ENCODE measurements at regions not wholly inside any gene's neighbourhood (a gene's known extent, or its start where the extent isn't known, plus 50 kb on each side); places are given as distances from the start of the nearest gene placed in this dataset.

- DNase-seq = no peak
- BruUV-seq (replicated peaks) = no TSS peak
- POLR2A ChIA-PET (ENCODE audit: unreplicated experiment) = no interaction called here
- CTCF ChIA-PET = no interaction called here
- no peaks in the 10 kb centered on the region for H4K20me1 ChIP-seq (ENCODE audit: insufficient read depth)
- H3K36me3 ChIP-seq (ENCODE audit: low read depth) = no peaks in the 10 kb centered on the region
- H3K27me3 ChIP-seq (ENCODE audit: insufficient read depth, low read depth) = peaks cover 45% of the 10 kb centered on the region
- H3K4me1 ChIP-seq (replicated peaks; ENCODE audit: insufficient read depth) = no peaks in the 10 kb centered on the region
- H3K4me3 ChIP-seq = no peak overlapping the region
- TF ChIP-seq EZH2 (IDR thresholded peaks at IDR 0.05; ENCODE audit: low read depth) = no peak
- TF ChIP-seq CTCF (conservative IDR thresholded peaks at IDR 0.05) = no peak
- no peaks in the 10 kb centered on the region for H3K9me2 ChIP-seq (ENCODE audit: insufficient read depth)
- no peaks in the 10 kb centered on the region for H3K9me3 ChIP-seq (ENCODE audit: insufficient read depth, low read depth)
- no peak overlapping the region for H3K4me2 ChIP-seq
- no peaks in the 10 kb centered on the region for H3K79me2 ChIP-seq (ENCODE audit: low read depth)
- intact Hi-C loops (cut with micrococcal nuclease; ENCODE audit: unreplicated experiment) = no loop called here
- H3K27ac ChIP-seq = no peak overlapping the region
- H2AFZ ChIP-seq = no peak overlapping the region
- no peaks in the 10 kb centered on the region for H3F3A ChIP-seq (ENCODE audit: insufficient read depth, low read depth)
These were observed 83.3 kb upstream of the PGBD5 start for GRCh38 chr1:230509281-230509977.

- Histone ChIP-seq H3K27me3 (ENCODE audit: insufficient read depth, low read depth) (peaks cover 33% of the 10 kb centered on the region), H3K4me2 (no peak overlapping the region), H3F3A (ENCODE audit: insufficient read depth, low read depth) (no peaks in the 10 kb centered on the region), H3K27ac (no peak overlapping the region), H3K9me3 (ENCODE audit: insufficient read depth, low read depth) (no peaks in the 10 kb centered on the region), H3K36me3 (ENCODE audit: low read depth) (no peaks in the 10 kb centered on the region), H3K4me3 (no peak overlapping the region), H2AFZ (no peak overlapping the region), H3K79me2 (ENCODE audit: low read depth) (no peaks in the 10 kb centered on the region), H3K9me2 (ENCODE audit: insufficient read depth) (no peaks in the 10 kb centered on the region; the same call in 1 of the 2 replicates), H4K20me1 (ENCODE audit: insufficient read depth) (no peaks in the 10 kb centered on the region), H3K4me1 (replicated peaks; ENCODE audit: insufficient read depth) (no peaks in the 10 kb centered on the region)
- intact Hi-C loops (cut with micrococcal nuclease; ENCODE audit: unreplicated experiment) = no loop called here
- no TSS peak for BruUV-seq (replicated peaks)
- POLR2A ChIA-PET (ENCODE audit: unreplicated experiment) = no interaction called here
- TF ChIP-seq EZH2 (IDR thresholded peaks at IDR 0.05; ENCODE audit: low read depth) (no peak), CTCF (conservative IDR thresholded peaks at IDR 0.05) (no peak)
- DNase-seq = no peak
- CTCF ChIA-PET = no interaction called here
These were observed 81.7 kb upstream of the PGBD5 start for GRCh38 chr1:230507666-230508402.

GRCh38 chr1:230507236-230507635 is 81.1 kb upstream of the PGBD5 start:
- Histone ChIP-seq H3F3A (ENCODE audit: insufficient read depth, low read depth) (no peaks in the 10 kb centered on the region), H3K79me2 (ENCODE audit: low read depth) (no peaks in the 10 kb centered on the region), H3K4me2 (no peak overlapping the region), H3K9me2 (ENCODE audit: insufficient read depth) (no peaks in the 10 kb centered on the region; the same call in 1 of the 2 replicates), H4K20me1 (ENCODE audit: insufficient read depth) (no peaks in the 10 kb centered on the region), H3K36me3 (ENCODE audit: low read depth) (no peaks in the 10 kb centered on the region), H3K27ac (no peak overlapping the region), H3K27me3 (ENCODE audit: insufficient read depth, low read depth) (peaks cover 29% of the 10 kb centered on the region), H3K9me3 (ENCODE audit: insufficient read depth, low read depth) (no peaks in the 10 kb centered on the region), H2AFZ (no peak overlapping the region), H3K4me1 (replicated peaks; ENCODE audit: insufficient read depth) (no peaks in the 10 kb centered on the region), H3K4me3 (no peak overlapping the region)
- intact Hi-C loops (cut with micrococcal nuclease; ENCODE audit: unreplicated experiment) = no loop called here
- no peak for DNase-seq
- ChIA-PET POLR2A (ENCODE audit: unreplicated experiment) (no interaction called here), CTCF (no interaction called here)
- TF ChIP-seq CTCF (conservative IDR thresholded peaks at IDR 0.05) (no peak), EZH2 (IDR thresholded peaks at IDR 0.05; ENCODE audit: low read depth) (no peak)
- no TSS peak for BruUV-seq (replicated peaks)
